Mucosa of stomach (tissue), 1 donor: ENCODE measurements at regions not wholly inside any gene's neighbourhood (a gene's known extent, or its start where the extent isn't known, plus 50 kb on each side); places are given as distances from the start of the nearest gene placed in this dataset.

ENCODE experiments used
- H3K27me3 ChIP-seq: one replicate; pipeline ENCODE4 v1.7.0; 2013; ENCODE audit warnings: mild to moderate bottlenecking, low read length; ENCODE audit not compliant: control insufficient read depth, insufficient read depth
- H3K36me3 ChIP-seq: one replicate; pipeline ENCODE4 v1.7.0; 2013; ENCODE audit warnings: low read length; ENCODE audit not compliant: control insufficient read depth, insufficient read depth
- H3K4me1 ChIP-seq: one replicate; pipeline ENCODE4 v1.7.0; 2013; ENCODE audit warnings: mild to moderate bottlenecking, low read length; ENCODE audit not compliant: control insufficient read depth, insufficient read depth
- H3K4me3 ChIP-seq: one replicate; pipeline ENCODE4 v1.7.0; 2013; ENCODE audit warnings: low read length
- H3K9ac ChIP-seq: one replicate; pipeline ENCODE4 v1.7.0; 2013; ENCODE audit warnings: mild to moderate bottlenecking, low read length, moderate library complexity
- H3K9me3 ChIP-seq: one replicate; pipeline ENCODE4 v1.7.0; 2013; ENCODE audit warnings: mild to moderate bottlenecking, low read length, moderate library complexity; ENCODE audit not compliant: control insufficient read depth
- donor health status: Pancreatic carcinoma.

DNA sequence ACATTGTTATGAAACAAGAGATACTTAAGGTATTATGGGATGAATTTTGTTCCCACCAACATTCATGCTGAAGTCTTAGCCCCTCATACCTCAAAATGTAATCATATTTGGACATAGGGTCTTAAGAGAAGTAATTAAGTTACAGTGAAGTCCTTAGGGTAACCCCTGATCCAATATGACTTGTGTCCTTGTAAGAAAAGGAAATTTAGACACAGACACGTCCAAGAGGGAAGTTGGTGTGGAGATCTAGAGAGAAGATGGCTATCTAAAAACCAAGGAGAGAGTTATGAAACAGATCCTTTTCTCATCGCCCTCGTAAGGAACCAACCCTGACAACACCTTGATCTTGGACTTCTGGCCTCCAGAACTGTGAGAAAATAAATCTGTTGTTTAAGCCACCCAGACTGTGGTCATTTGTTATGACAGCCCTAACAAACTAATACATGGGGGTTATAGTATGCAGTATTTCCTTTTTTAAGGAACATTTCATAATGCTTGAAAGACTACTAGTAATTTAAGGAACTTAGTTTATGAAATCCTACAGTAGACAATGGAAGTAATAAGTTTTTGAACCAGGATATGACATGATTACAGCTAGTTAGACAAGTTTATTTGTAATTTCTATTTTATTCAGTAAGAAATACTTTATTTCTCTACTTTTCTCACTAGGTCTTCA is 875.5 kb upstream of the ADGRL2 start:
- H3K9me3 ChIP-seq: no peaks in the 10 kb centered on the region
- no peak overlapping the region for H3K9ac ChIP-seq
- H3K4me3 ChIP-seq: no peak overlapping the region
- H3K36me3 ChIP-seq: no peaks in the 10 kb centered on the region
- H3K4me1 ChIP-seq: no peaks in the 10 kb centered on the region
- no peaks in the 10 kb centered on the region for H3K27me3 ChIP-seq

DNA sequence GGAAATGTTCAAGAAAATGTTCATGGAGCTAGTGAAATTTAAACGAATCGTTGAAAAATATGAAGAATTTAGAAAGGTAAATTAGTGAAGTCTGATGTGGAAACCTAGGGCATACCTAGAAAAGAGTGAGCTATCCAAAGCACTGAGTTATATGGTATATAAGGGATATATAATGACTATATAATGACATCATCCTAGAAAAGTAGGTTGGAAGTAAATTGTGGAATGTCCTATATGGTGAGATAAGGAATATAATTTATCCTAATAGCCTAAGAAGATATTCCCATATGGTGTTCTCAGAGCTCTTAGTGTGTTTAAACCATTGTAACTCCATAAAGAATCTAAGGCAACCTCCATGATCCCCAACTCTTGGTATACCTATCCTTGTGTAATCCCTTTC is 876.4 kb upstream of the ADGRL2 start:
- Histone ChIP-seq H3K27me3 (no peaks in the 10 kb centered on the region), H3K4me1 (no peaks in the 10 kb centered on the region), H3K36me3 (no peaks in the 10 kb centered on the region), H3K4me3 (no peak overlapping the region), H3K9me3 (no peaks in the 10 kb centered on the region), H3K9ac (no peak overlapping the region)

DNA sequence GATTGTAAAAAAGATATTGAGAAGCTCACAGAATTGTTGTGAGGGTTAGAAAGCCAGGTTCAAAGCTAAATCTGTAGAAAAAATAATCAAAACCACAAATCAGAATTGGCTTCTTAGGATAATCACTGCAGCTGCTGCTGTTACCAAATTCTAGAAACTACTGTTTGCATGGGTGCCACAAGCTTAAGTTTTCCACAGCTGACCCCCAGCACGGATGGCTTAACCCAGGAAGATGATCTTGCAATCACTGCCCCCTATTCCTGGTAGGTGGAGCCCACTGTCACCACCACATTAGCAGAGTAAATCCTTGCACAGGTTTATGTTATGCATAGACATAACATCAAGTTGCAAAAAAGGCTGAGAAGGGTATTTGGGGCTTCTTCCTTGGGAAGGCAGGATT is 877.8 kb upstream of the ADGRL2 start:
- Histone ChIP-seq H3K9ac (no peak overlapping the region), H3K4me1 (no peaks in the 10 kb centered on the region), H3K27me3 (no peaks in the 10 kb centered on the region), H3K9me3 (no peaks in the 10 kb centered on the region), H3K4me3 (no peak overlapping the region), H3K36me3 (no peaks in the 10 kb centered on the region)

DNA sequence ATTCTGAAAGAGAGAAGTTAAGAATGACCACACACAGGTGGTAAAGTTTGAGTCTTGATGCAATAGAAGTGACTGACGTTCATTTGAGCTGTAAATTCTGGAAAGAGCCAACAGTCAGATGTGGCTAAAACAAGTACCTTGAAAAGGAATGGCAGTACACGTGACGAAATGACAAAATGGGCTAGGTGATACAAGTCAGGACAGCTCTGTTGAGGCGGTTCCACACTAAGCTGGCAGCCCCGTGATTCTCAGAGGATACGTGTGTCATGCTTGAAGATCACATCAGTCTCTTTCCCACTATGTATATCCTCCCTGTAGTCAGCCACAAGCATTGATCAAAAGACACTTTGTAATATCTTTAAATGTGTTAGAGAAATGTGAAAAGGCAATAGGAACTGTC is 881.3 kb upstream of the ADGRL2 start:
- Histone ChIP-seq H3K9me3 (no peaks in the 10 kb centered on the region), H3K4me3 (no peak overlapping the region)

DNA sequence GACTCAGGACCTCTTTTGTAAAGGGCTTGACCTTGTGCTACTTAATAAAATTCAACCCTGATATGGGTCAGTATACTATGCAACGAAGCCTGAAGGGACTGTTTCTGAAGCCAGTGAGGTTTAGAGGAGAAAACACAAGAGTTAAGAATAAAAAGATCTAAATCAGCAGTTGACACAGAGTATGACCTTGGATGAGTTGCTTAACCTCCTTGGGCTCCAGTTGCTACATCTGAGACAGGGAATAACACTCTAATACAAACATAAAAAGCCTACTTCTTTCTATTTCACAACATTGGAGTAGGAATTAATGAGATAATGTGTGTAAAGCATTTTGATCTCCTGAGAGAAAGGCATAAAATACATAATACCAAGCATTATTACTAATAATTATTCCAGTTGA is 882.4 kb upstream of the ADGRL2 start:
- Histone ChIP-seq H3K4me1 (no peaks in the 10 kb centered on the region), H3K9ac (no peak overlapping the region), H3K4me3 (no peak overlapping the region), H3K9me3 (no peaks in the 10 kb centered on the region), H3K36me3 (no peaks in the 10 kb centered on the region), H3K27me3 (no peaks in the 10 kb centered on the region)

More for the DNA sequence above, 881.3 kb upstream of the ADGRL2 start:
- Histone ChIP-seq H3K27me3 (no peaks in the 10 kb centered on the region), H3K36me3 (no peaks in the 10 kb centered on the region), H3K4me1 (no peaks in the 10 kb centered on the region), H3K9ac (no peak overlapping the region)

DNA sequence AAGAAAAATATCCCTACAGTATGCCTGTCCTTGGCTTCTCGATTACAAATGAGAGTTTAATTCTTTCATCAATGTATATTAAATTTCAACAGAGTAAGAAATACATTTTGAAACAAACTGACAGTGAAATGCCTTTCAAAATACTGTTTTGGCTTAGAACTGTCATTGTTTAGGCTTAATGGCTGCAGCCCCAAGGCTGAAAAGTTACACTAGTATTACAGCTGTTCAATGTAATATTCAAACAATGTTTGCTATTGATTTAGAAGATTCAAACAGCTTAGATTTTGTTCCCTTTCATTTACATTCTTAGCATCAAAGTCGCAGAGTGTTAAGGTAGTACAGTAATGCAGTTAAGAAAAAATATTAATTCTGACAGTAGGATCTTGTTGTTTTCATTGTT is 882.9 kb upstream of the ADGRL2 start:
- no peaks in the 10 kb centered on the region for H3K36me3 ChIP-seq
- H3K9ac ChIP-seq: no peak overlapping the region
- H3K4me1 ChIP-seq: no peaks in the 10 kb centered on the region
- no peaks in the 10 kb centered on the region for H3K27me3 ChIP-seq
- no peak overlapping the region for H3K4me3 ChIP-seq
- no peaks in the 10 kb centered on the region for H3K9me3 ChIP-seq

DNA sequence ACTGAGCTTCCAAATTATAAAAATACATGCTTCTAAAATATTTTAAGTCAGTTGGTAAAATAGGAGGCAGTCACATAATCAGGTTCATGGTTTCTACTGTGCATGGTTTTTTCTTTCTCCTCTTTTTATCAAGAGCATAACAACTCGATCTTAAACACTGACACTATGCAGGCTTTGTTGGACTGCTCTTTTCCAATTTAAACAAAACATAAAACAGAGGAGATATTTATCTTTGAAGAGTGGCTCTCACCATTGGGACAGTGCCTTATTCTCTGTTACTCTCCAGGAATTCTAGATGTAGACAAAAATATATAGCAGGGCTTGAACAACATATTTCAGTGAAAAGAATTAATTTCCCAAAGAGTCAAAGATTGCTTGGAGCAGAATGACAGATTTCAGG is 883.5 kb upstream of the ADGRL2 start:
- H3K36me3 ChIP-seq: no peaks in the 10 kb centered on the region
- H3K9ac ChIP-seq: no peak overlapping the region
- H3K27me3 ChIP-seq: no peaks in the 10 kb centered on the region
- H3K9me3 ChIP-seq: no peaks in the 10 kb centered on the region
- no peak overlapping the region for H3K4me3 ChIP-seq
- no peaks in the 10 kb centered on the region for H3K4me1 ChIP-seq

DNA sequence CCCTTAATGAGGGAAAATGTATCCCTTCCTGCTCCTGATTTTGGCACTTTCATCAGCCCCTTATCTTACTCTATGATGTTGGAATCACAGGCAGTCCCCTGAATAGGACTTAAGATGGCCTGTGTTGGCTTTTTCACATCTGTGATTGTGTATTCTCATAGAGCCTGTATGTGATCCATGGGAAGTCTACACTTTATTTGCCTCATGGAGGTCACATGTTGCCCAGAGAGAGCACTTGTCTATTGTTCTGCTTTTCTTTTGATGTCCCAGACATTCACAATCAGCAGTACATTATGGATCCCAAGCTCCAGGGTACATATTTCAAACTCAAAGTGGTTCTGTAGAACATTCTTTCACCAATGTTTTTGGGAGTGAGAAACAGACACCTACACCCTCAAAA is 885.2 kb upstream of the ADGRL2 start:
- no peaks in the 10 kb centered on the region for H3K9me3 ChIP-seq
- H3K9ac ChIP-seq: no peak overlapping the region
- no peaks in the 10 kb centered on the region for H3K36me3 ChIP-seq
- no peak overlapping the region for H3K4me3 ChIP-seq
- H3K27me3 ChIP-seq: no peaks in the 10 kb centered on the region
- no peaks in the 10 kb centered on the region for H3K4me1 ChIP-seq

DNA sequence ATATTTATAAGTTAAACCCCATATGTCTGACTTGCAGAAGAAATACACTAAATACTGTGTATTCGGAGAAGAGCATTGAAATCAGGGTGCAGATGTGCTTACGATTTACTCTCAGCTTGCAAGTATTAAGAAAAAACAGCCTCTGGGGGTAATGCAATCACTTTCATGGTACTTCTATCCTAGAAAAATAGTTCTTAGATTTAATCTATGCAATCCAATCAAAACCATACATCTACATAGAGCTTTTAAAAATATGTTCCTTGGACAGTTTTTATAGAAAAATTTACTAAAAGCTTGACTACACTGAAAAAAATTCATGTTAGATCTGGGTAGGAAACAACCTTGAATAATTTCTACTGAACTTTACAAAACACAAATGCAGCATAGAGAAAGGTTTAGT is 890.3 kb upstream of the ADGRL2 start:
- H3K27me3 ChIP-seq: no peaks in the 10 kb centered on the region
- H3K9me3 ChIP-seq: no peaks in the 10 kb centered on the region
- no peaks in the 10 kb centered on the region for H3K36me3 ChIP-seq
- H3K9ac ChIP-seq: no peak overlapping the region
- no peak overlapping the region for H3K4me3 ChIP-seq
- no peaks in the 10 kb centered on the region for H3K4me1 ChIP-seq

DNA sequence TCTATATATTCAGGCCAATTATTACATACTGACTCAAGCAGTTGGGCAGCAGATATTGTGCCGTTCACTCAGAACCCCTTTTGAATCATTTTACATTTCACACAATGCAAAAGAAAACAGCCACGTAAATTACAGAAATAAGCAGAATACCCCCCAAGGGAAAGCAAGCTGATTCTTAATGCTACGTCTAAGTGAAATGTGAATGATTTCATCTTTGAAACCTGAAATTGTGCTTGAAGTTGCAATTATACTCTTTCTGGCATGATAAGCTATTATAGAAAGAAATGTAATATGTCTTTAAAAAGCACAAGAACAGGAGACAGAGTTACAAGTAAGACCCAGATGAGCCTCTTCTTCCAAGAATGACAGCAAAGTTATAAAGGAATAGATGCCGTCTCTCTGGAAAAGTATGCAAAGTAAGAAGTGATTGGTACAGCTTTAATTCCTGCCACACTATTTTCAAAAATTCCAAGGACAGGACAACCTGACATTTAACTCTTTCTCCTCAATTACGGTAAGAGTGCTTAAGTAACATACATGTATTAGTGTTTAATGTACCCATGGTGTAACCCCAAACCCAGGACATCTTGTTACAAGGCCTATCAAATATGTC is 891.5 kb upstream of the ADGRL2 start:
- Histone ChIP-seq H3K36me3 (no peaks in the 10 kb centered on the region), H3K4me3 (no peak overlapping the region), H3K27me3 (no peaks in the 10 kb centered on the region), H3K9me3 (no peaks in the 10 kb centered on the region), H3K9ac (no peak overlapping the region), H3K4me1 (no peaks in the 10 kb centered on the region)

DNA sequence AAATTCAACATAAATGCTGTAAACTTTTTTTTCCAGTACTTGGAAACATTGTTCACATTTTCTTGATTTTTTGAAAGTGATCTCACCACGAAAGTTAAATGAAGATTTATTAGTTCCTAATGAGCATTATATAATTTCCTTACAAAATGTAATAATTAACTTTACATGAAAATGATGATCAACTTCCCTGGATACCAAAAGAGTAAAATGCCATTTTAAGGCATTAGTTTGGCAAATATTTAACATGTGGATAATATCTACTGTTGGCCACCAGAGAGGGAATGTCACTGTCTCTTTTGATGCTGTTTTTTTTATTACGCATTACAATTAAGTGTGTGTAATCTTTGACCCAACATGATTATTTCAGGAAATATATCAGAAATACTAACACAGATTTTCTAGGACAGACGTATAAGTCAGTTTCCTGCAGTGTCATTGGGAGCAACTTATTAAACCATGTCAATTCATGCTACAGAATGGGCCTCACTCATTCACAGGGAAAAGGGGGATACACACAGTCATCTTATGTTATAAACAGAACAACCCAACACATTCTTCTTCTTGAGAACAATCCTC is 903.9 kb upstream of the ADGRL2 start:
- Histone ChIP-seq H3K27me3 (no peaks in the 10 kb centered on the region), H3K36me3 (no peaks in the 10 kb centered on the region), H3K9ac (no peak overlapping the region), H3K9me3 (no peaks in the 10 kb centered on the region), H3K4me1 (no peaks in the 10 kb centered on the region), H3K4me3 (no peak overlapping the region)

DNA sequence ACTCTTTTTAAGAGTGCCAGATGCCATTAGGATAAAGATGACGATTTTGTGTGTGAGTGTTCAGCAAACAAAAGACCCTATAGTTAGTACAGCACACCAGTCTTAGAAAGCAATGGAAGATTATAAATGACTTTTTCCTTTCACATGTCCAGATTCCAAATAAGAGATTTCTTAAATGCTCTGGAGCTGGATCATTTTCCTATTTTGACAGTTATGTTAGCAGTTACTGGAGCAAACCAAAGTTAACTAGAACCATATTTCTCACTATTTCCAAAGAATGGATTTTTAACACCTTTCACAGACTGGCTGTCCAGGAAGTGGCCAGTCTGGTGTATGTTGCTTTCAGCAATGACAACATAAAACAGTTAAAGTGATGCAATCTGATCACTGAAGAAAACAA is 905.8 kb upstream of the ADGRL2 start:
- no peaks in the 10 kb centered on the region for H3K4me1 ChIP-seq

More for the DNA sequence above, 905.8 kb upstream of the ADGRL2 start:
- Histone ChIP-seq H3K9ac (no peak overlapping the region), H3K4me3 (no peak overlapping the region), H3K27me3 (no peaks in the 10 kb centered on the region), H3K36me3 (no peaks in the 10 kb centered on the region), H3K9me3 (no peaks in the 10 kb centered on the region)
